Adrenal gland (tissue), 5 donors: ENCODE measurements at regions not wholly inside any gene's neighbourhood (a gene's known extent, or its start where the extent isn't known, plus 50 kb on each side); places are given as distances from the start of the nearest gene placed in this dataset.

ENCODE experiments used
- CTCF ChIP-seq, 6 experiments: fragments of 450-650 bp in 4 of 6; fragments of 200-600 bp in 2 of 6; sonication (generic) in 1 of 6; IDR thresholded peaks; 1 replicate in 5 of 6; 2 replicates in 1 of 6; pipeline versions ENCODE4 v1.5.1 to v1.8.0; 2016 to 2021; ENCODE audit warnings: antibody characterized with exemption in 6 of 6, mild to moderate bottlenecking in 2 of 6, moderate library complexity in 1 of 6
- POLR2A ChIP-seq, 2 donors: fragments of 450-650 bp; IDR thresholded peaks; one replicate each; pipeline ENCODE4 v1.6.1; 2017; ENCODE audit warnings: antibody characterized with exemption in 2 of 2, mild to moderate bottlenecking in 2 of 2, moderate library complexity in 1 of 2
- donor health status: DM: no; HTN: no; CAD: no.

GRCh38 chr1:232222614-232223013 is 407.3 kb downstream of the SIPA1L2 start:
- no peak for TF ChIP-seq CTCF (IDR thresholded peaks at IDR 0.05)
- TF ChIP-seq POLR2A (IDR thresholded peaks at IDR 0.05), result no peak
